Epithelial cell of prostate (primary cell): ENCODE measurements at regions not wholly inside any gene's neighbourhood (a gene's known extent, or its start where the extent isn't known, plus 50 kb on each side); places are given as distances from the start of the nearest gene placed in this dataset.
A peak's percentile ranks its signal among the peaks of the same experiment; 100 is the strongest.
"Not testable (repeated sequence)": the region's sequence is repeated elsewhere in the genome, so short reads cannot be mapped to it uniquely, and the experiment has no call there.

Experiments used
- DNase-seq: peaks from one replicate; pipeline ENCODE4 v3.0.0-alpha.2; 2011; ENCODE audit warnings: low read depth, low spot score
- H3K27ac ChIP-seq: fragments of 450-650 bp; 2 replicates; pipeline ENCODE4 v1.5.1; 2017; ENCODE audit warnings: mild to moderate bottlenecking

DNA sequence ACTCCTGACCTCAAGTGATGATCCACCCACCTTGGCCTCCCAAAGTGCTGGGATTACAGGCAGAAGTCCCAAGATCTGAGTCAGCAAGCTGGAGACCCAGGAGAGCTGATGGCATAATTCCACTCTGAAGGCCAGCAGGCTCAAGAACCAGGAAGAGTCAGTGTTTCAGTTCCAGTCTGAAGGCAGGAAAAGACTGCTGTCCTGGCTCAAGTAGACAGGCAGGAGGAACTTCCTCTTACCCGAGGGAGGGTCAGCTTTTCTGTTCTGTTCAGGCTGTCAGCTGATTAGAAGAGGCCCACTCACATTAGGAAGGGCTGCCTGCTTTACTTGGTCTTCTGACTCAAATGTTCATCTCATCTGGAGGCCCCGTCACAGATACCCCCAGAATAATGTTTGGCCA, 206.0 kb upstream of the MYL2 start:
- H3K27ac ChIP-seq: no peak overlapping the region
- DNase-seq: no peak

DNA sequence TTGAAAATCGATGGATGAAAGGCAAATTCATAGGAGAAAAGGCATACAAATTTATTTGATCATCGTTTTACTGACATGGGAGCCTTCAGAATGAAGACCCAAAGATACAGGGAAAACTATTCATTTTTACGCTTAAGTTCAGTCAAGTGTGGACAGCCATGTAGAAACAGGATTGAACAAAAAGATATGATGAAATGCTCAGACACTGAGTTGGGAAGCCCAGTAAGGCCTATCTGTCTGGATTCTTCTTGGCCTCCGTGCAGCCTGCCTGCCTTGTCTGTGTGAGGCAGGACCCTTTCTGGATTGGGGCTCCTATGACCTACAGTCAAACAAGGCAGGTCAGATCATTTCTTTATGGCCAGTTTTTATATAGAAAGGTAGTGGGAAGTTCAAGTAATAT, 203.8 kb upstream of the MYL2 start:
- no peak overlapping the region for H3K27ac ChIP-seq
- DNase-seq: no peak

DNA sequence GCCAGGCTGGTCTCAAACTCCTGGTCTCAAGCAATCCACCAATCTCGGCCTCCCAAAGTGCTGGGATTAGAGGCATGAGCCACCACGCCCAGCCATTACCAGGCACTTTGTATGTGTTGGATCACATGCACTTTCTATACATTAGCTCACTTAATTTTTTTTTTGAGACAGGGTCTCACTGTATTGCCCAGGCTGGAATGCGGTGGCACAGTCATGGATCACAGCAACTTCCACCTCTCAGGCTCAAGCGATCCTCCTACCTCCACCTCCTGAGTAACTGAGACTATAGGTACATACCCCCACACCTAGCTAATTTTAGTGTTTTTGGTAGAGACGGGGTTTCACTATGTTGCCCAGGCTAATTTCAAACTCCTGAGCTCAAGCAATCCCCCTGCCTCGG, 203.0 kb upstream of the MYL2 start:
- no peak overlapping the region for H3K27ac ChIP-seq
- no peak for DNase-seq

DNA sequence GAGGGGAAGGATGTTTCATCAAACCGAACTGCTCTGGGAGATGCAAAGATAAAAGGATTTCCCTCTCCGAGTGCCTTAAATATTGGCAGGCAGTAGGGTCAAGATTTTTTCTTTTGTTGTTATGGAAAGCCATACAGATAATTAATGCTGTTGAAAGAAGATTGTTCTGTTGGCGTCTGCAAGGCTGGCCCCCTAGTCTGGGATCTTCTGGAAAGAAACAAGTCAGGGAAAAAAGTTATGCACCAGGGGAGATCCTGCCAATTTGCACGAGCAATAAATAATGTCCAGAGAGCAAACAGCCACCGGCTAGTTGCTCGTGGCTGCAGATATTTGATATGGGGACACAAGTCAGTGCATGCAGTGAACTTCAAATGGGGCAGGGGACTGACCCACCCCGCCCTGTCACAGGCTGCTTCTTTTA, 202.1 kb upstream of the MYL2 start:
- no peak for DNase-seq
- H3K27ac ChIP-seq: no peak overlapping the region

DNA sequence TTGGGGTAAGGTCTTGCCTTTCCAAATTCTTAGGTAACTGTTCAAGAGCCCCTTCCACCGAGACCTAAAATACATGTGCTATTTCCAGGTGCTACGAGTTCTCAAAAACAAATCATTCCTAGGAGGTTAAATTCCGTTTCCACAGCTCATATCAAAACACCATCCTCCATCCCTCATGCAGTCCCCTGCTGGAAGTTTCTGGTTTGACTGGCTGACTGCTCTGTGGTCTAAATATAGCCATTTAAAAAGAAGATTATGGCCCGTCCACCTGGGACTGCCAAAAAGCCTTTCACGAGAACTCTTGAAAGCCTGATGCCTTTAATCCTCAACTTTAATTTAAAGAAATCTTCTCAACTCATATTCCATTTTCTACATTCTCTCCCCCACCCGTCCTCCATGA, 201.5 kb upstream of the MYL2 start:
- no peak for DNase-seq
- H3K27ac ChIP-seq: no peak overlapping the region

DNA sequence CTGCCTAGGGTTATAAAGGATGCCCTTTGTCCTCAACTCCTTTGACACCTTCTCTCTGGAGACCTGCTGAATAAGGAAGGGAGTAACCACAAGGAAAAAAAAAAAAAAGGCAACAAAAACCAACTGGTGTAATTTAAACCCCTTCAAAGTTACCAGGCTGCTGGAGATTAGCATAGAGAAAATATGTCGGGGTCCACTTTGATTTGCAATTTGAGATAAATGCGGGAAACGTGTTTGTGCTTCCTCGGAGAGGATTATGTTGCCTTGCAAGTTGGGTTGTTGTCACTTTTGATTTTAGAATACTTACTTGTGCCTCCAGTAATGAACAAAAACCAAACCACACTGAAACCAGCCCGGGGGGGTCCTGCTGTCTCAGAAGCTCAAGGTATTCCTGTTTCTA, 200.2 kb upstream of the MYL2 start:
- H3K27ac ChIP-seq: no peak overlapping the region
- DNase-seq: no peak

DNA sequence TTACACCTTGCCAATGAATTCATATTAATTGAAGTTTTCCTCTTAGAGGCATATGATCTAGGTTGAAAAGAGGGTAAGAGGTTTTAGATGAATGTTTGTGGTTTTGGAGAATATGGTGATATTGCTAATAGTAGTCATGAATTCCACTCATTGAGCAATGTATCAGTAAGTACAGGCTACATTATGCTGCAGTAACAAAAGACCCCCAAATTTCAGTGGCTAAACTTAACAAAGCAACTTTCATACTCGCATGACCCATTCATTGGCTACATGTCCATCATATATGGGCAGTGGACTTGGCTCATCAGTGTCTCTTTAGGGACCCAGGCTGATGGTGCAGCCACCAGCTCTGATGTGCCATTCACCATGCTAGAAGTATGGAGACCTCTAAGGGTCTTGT, 196.6 kb upstream of the MYL2 start:
- no peak for DNase-seq
- H3K27ac ChIP-seq: no peak overlapping the region

DNA sequence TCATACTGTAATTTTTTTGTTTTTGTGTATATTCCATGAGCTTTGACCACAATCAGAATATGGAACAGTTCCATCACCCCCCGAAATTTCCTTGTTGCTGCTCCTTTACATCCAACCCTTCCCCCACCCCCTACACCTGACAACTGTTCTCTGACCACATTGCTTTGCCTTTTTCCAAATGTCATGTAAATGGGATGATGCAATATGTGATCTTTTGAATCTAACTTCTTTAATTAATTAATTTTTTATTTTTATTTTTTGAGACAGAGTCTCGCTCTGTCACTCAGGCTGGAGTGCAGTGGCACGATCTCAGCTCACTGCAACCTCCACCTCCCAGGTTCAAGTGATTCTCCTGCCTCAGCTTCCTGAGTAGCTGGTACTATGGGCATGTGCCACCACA, 192.9 kb upstream of the MYL2 start:
- not testable (repeated sequence) for DNase-seq, H3K27ac ChIP-seq

DNA sequence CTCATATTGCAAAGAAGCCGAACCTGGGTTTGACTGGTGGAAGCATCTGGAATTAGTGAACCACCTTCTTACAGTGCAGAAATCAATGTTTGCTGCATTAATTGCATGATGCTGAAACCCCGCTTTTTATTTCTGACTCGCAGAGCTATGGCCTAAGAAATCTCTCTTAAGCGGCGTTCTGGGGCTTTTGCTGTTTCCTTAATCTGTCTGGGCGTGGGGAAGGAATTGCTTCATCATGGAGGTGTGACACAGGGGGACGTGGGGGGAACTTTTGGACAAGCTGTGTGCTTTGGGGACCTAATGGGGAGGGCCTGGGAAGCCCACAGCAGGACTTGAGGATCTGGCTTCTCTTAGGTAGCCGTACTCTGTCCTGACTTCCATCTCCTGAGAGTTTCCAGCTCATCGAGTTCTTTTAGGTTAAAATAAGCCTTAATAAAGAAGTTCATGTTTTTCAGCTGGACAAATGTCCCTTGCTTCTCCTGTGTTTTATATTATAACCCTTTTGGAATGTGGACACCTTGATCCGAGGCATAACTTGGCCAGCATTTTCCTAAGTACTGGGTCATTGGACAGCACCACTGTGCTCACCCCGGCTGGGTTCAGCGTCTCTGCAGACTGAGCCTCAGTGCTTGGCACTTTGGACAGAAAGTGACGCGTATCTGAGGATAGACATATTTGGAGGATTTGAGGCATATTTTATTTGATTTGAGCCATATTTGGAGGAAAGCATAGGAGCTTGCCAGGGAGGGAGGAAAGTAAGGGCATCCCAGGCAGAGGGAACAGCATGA, 192.1 kb upstream of the MYL2 start:
- no peak overlapping the region for H3K27ac ChIP-seq
- DNase-seq: no peak

DNA sequence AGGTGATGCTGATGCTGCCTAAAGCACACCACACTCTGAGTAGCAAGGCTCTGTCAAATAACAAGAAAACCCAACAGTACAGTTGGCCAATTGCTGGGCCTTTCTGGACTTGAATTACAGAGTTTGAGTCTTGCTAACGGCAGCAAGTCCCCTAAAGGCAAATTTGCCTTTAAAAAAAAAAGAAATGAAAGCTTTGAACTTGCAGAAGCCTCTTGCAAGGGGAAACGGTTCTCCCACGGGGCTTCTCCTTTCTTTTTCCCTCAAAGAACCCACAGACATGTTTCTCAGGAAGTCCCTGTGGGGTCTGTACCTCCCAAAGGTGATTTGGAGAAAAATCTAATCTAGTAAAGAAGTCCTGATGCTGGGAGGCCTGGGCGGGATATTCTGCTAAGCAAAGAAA, 191.3 kb upstream of the MYL2 start:
- H3K27ac ChIP-seq: no peak overlapping the region
- DNase-seq: no peak

DNA sequence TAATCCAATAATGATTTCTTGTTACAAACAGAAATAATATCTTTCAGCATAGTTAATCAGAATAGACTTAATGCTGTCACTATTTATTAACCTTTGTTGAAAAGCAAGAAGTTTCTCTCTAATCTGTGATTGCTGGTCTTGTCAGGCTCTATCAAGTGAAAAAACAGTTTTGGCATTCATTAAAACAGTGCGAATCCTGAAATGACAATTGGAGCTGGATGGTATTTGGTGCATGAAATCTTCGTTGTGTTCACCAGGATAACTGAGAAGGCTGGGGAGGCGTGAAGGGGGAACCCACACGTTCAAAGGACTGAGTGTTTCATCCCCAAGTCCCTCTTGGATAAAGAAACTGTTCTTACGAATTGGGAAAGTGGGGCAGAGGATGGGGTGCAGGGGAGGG, 190.2 kb upstream of the MYL2 start:
- no peak for DNase-seq
- H3K27ac ChIP-seq: no peak overlapping the region

DNA sequence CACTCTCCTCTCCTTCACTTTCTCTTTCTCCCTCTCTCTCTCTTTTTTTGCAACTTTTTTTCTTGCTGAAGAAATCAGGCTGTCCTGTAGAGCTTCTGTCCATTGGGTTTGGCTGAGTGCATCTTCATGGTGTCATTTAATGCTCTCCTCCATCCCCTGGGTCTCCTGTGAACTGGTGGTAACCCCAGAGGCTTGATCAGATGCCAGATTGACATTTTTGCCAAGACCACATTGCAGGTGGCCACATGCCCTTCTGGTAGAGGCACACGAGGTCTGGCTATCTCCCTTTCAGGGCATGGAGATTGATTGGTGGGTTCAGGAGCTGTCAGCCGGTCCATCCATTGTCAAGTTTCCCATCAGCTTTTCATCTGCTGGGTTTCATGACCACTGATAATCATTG, 188.3 kb upstream of the MYL2 start:
- H3K27ac ChIP-seq: no peak overlapping the region
- DNase-seq: no peak

DNA sequence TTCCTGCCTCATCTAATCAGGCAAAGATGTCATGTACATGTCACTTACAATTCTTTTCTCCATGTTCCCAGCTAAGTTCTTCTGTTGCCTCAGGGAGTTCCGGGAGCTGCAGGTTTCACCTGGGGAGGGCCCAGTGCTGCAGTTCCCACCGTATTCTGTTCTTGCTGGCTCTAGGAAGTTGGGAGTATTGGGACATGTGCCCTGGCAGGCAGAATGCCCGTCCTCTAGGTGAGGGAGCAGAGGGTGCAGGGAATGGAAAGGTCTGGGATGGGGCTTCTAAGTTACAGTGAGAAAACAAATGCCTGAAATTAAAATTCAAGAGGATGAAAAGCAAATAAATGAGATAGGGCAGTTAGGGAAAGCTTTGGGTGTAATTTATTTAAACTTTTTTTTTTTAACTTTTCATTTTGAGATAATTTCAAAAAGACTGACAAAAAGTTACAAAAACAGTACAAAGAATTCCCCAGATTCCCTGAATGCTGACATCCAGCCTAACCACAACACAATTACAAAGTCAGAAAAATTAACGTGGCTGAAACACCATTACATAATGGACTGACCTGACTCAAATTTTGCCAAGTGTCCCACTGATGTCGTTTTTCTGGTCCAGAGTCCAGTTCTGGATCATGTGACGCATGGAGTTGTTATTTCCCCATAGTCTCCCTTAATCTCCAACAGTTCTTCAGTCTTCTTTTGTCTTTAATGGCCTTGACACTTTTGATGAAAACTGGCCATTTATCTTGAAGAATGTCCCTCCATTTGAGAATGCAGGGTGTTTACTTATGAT, 187.2 kb upstream of the MYL2 start:
- DNase-seq: no peak
- no peak overlapping the region for H3K27ac ChIP-seq

DNA sequence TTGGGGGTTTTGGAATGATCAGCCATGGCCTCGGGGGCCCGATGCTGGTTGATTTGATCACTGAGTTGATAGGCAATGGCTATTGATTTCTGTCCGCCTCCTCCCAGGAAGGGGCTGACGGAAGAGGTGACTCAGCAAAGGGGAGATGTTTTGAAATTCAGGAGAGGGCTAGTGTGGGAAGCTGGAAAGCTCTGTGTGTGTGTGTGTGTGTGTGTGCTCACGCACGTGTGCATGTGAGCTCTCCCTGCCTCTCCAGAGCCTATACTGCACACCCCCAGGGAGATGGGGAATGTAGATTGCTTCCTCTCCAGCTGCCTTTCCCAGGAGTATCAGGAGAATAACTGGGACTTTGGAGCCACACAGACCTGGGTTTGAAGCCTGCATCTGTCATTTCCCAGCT, 184.9 kb upstream of the MYL2 start:
- DNase-seq: no peak
- H3K27ac ChIP-seq: no peak overlapping the region

DNA sequence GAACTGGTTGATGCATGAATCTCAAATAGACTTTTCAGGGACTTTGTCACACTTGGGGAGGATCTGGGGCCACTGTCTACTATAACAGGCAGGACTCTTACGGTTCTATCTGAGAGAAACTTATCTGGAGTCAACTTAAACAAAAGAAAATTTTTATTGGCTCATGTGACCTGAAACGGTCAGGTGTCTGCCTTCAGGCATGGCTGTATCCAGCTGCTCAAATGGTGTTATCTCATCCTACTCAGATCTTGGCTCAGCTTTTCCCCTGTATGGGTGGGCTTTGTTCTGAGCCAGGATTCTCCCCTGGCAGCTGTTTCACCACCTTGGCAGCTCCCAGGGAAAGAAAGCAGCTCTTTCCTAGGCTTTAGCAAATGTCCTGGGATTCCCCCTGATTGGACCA, 183.2 kb upstream of the MYL2 start:
- H3K27ac ChIP-seq: no peak overlapping the region
- no peak for DNase-seq

DNA sequence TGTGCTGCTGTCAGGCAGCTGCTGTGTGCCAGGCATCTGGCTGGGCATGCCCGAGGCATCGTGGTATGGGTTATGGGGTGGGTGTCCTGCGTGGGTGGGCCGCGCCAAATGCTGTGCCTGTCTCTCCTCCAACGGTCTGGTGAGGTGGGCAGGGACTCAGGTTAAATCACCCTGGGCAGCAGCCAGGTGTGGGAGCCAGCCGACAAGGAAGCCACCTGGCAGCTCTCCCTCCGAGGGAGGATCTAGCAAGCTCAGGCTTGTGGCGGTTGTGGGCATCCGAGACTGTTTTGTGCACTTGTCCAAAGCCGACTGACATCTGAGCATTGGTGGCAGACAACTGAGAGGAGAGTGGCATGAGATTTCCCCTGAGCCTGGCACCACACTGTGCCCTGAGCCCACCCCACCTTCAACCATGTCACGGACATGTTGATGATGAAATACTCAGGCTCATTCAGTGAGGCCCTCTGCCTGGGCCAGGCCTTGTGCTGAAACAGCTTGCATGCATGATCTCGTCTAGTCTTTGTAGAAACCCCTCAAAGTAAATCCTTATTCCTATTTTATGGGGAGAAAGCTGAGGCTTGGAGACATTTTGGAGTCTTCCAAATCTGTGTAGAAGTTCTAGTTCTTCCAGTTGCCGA, 181.8 kb upstream of the MYL2 start:
- DNase-seq: peak; percentile 41
- H3K27ac ChIP-seq: no peak overlapping the region

DNA sequence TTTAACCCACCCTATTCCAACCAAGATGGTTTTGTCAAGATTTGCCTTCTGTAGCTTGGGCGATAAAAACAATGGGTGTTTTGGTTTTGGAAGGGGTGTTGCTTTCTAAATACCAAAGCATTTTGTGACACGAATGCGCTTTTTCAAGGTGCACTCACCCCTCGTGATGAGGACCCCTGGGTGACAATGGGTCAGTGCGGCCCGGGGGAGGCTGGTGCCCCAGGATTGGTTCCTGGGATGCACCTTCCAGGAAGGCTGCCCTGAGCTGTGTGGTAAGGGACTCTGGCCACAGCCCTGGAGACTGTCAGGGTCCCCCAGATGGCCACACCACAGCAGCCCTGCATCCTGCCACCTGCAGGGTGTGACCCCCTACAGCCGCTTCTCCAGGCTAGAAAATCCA, 180.6 kb upstream of the MYL2 start:
- H3K27ac ChIP-seq: no peak overlapping the region
- no peak for DNase-seq

DNA sequence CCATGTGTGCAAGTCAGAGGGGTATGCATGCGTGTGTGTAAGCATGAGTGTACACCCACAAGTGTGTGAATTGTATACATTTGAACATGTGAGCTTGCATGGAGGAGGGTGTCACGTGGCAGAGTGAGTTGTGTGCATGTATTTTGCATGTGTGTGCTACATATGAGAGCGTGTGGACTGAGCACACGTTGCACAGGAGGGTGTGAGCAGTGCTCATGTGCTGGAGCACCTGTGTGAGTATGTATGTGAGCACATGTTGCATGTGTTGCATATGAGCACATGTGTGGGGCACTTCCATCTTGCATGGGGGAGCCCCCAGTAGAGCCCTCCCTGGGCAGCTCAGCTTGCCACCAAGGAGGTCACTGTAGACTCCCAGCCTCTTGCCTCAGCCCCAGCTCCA, 180.2 kb upstream of the MYL2 start:
- no peak overlapping the region for H3K27ac ChIP-seq
- no peak for DNase-seq

DNA sequence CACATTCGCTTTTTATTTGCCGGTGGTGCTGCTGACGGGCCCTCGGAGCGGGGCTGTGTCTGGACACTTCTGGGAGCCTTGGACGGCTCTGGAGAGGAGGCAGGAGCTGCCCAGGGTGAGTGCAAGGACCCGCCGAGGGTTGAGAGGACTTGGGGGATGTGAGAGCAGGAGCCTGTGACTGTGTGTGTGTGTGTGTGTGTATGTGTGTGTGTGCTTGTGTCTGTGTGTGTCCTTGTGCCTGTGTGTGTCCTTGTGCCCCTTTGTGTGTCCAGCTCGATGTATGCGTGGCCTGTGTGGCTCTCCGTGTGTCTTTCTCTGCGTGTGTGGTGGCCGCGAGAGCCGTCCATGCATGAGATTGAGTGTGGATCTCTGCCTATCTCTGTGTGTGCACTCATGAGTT, 179.6 kb upstream of the MYL2 start:
- no peak overlapping the region for H3K27ac ChIP-seq
- DNase-seq: no peak

DNA sequence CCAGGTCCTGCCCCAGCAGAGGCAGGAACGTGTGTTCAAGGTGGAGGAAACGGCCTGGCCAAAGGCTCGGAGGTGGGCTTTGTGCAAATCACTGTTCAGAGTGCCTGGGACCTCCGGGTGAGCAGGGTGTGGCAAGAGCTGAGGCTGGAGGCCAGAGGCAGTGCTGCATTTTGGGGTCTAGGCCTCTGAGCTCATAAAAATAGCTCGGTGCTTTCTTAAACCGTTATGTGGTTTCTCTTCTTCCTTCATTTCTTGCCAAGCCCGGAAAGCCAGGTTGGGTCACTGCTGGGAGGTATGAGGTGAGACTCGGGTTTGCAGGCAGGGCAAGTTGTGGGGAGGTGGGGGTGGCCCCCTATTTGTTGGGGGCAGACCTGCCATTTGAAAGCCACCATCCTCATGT, 178.8 kb upstream of the MYL2 start:
- no peak for DNase-seq
- H3K27ac ChIP-seq: no peak overlapping the region
